Liver (tissue), 8 donors: ENCODE measurements at regions not wholly inside any gene's neighbourhood (a gene's known extent, or its start where the extent isn't known, plus 50 kb on each side); places are given as distances from the start of the nearest gene placed in this dataset.

Experiments used
- DNase-seq: peaks from one replicate; pipeline ENCODE4 v3.0.0-alpha.2; 2017; ENCODE audit warnings: low spot score
- H3K27ac ChIP-seq, 2 donors: one replicate each; pipeline ENCODE4 v1.7.0; 2013; ENCODE audit warnings: inconsistent platforms in 2 of 2, low read length in 2 of 2, control low read depth in 1 of 2, low read depth in 1 of 2, mild to moderate bottlenecking in 1 of 2
- H3K27me3 ChIP-seq, 4 donors: one replicate each; pipeline versions ENCODE4 v1.6.1 to v1.7.0; 2013; ENCODE audit warnings: low read length in 3 of 4, inconsistent platforms in 1 of 4, mild to moderate bottlenecking in 1 of 4, moderate library complexity in 1 of 4; ENCODE audit not compliant: control insufficient read depth in 4 of 4, insufficient read depth in 4 of 4
- H3K36me3 ChIP-seq, 4 donors: one replicate each; pipeline versions ENCODE4 v1.6.1 to v1.7.0; 2013; ENCODE audit warnings: low read length in 3 of 4, mild to moderate bottlenecking in 3 of 4, low read depth in 1 of 4, moderate library complexity in 1 of 4; ENCODE audit not compliant: control insufficient read depth in 4 of 4, insufficient read depth in 3 of 4
- H3K4me1 ChIP-seq, 4 donors: one replicate each; pipeline versions ENCODE4 v1.6.1 to v1.7.0; 2013; ENCODE audit warnings: low read length in 3 of 4, mild to moderate bottlenecking in 3 of 4, moderate library complexity in 1 of 4; ENCODE audit not compliant: control insufficient read depth in 4 of 4, insufficient read depth in 4 of 4
- H3K4me3 ChIP-seq, 3 donors: one replicate each; pipeline versions ENCODE4 v1.6.1 to v1.7.0; 2013; ENCODE audit warnings: low read length in 3 of 3, control low read depth in 1 of 3, low read depth in 1 of 3, mild to moderate bottlenecking in 1 of 3
- H3K9ac ChIP-seq, 2 donors: one replicate each; pipeline ENCODE4 v1.7.0; 2013; ENCODE audit warnings: low read length in 2 of 2, mild to moderate bottlenecking in 2 of 2, moderate library complexity in 2 of 2, control low read depth in 1 of 2, low read depth in 1 of 2
- H3K9me3 ChIP-seq, 4 donors: one replicate each; pipeline versions ENCODE4 v1.6.1 to v1.7.0; 2013; ENCODE audit warnings: low read length in 3 of 4; ENCODE audit not compliant: control insufficient read depth in 4 of 4
- FOXA1 ChIP-seq: IDR thresholded peaks from 2 replicates; pipeline ENCODE4 v1.6.1; 2016; ENCODE audit warnings: antibody characterized with exemption
- FOXA2 ChIP-seq: IDR thresholded peaks from 2 replicates; pipeline ENCODE4 v1.6.1; 2016; ENCODE audit warnings: antibody characterized with exemption
- GABPA ChIP-seq, 2 donors: IDR thresholded peaks in 1 of 2; conservative IDR thresholded peaks in 1 of 2; 2 replicates each; pipeline ENCODE4 v1.6.1; 2016; ENCODE audit warnings: antibody characterized with exemption in 2 of 2, mild to moderate bottlenecking in 1 of 2, moderate library complexity in 1 of 2
- HNF4A ChIP-seq, 2 donors: conservative IDR thresholded peaks; 2 replicates each; pipeline ENCODE4 v1.6.1; 2016; ENCODE audit warnings: antibody characterized with exemption in 2 of 2, mild to moderate bottlenecking in 2 of 2
- HNF4G ChIP-seq: IDR thresholded peaks from 2 replicates; pipeline ENCODE4 v1.6.1; 2016; ENCODE audit warnings: antibody characterized with exemption
- JUND ChIP-seq, 2 donors: IDR thresholded peaks; 2 replicates each; pipeline ENCODE4 v1.6.1; 2016; ENCODE audit warnings: antibody characterized with exemption in 2 of 2
- NR2F2 ChIP-seq: IDR thresholded peaks from 2 replicates; pipeline ENCODE4 v1.6.1; 2016; ENCODE audit warnings: antibody characterized with exemption
- RAD21 ChIP-seq, 2 donors: IDR thresholded peaks; 2 replicates each; pipeline ENCODE4 v1.6.1; 2016; ENCODE audit warnings: antibody characterized with exemption in 2 of 2, mild to moderate bottlenecking in 2 of 2
- RXRA ChIP-seq, 2 donors: IDR thresholded peaks; 2 replicates each; pipeline ENCODE4 v1.6.1; 2017 to 2018; ENCODE audit warnings: antibody characterized with exemption in 2 of 2, mild to moderate bottlenecking in 1 of 2
- SP1 ChIP-seq: IDR thresholded peaks from 2 replicates; pipeline ENCODE4 v1.6.1; 2018; ENCODE audit warnings: antibody characterized with exemption, mild to moderate bottlenecking
- YY1 ChIP-seq: IDR thresholded peaks from 2 replicates; pipeline ENCODE4 v1.6.1; 2016; ENCODE audit warnings: antibody characterized with exemption, mild to moderate bottlenecking
- whole genome bisulfite sequencing: extraction: QIAGEN DNeasy Blood & Tissue Kit; methylation state at CpG from one replicate; pipeline ENCODE4 v1.1.7; 2013; 5-methylcytosine and 5-hydroxymethylcytosine counted together
- TF ChIP-seq, protein P1 (sequence below): IDR thresholded peaks from 2 replicates; pipeline ENCODE4 v1.6.1; 2016; ENCODE audit warnings: antibody characterized with exemption
- TF ChIP-seq, protein P2 (sequence below): fragments of 150-350 bp; IDR thresholded peaks from 2 replicates; pipeline ENCODE4 v1.5.1; 2017; ENCODE audit warnings: improper control_type of control experiment, low read depth, low read length; ENCODE audit not compliant: missing input control
- TF ChIP-seq, protein P3 (sequence below): IDR thresholded peaks from 2 replicates; pipeline ENCODE4 v1.6.1; 2016; ENCODE audit warnings: antibody characterized with exemption
- TF ChIP-seq, protein P4 (sequence below): IDR thresholded peaks from 2 replicates; pipeline ENCODE4 v1.6.1; 2016; ENCODE audit warnings: antibody characterized with exemption
- TF ChIP-seq, protein P5 (sequence below): IDR thresholded peaks from 2 replicates; pipeline ENCODE4 v1.6.1; 2016; ENCODE audit warnings: antibody characterized with exemption, mild to moderate bottlenecking
- donor health status: healthy.
- donor health status: healthy.
- donor health status: healthy.
- donor health status: healthy.
- donor health status: healthy.

DNA sequence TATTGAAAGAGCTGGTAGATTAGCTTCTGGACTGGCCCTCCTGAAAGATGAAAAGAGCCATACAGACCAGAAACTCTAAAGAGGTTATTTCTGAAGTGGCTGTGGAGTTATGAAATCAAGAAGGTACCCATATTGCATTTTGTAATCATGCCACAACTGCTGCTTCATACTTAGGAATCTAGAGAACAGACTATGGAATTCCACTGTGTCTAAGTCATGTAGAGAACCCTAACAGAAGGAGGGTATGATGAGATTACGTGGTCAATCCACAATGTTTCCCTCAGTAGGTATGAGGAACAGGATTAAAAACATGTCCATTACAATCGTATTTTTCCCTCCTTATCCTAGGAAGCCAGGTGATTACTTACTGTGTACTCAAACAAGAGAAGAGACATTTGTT is 708.8 kb downstream of the RERGL start:
- Histone ChIP-seq H3K9ac (no peak overlapping the region), H3K27ac (no peak overlapping the region), H3K4me1 (no peaks in the 10 kb centered on the region), H3K4me3 (no peak overlapping the region), H3K9me3 (no peaks in the 10 kb centered on the region), H3K36me3 (no peaks in the 10 kb centered on the region), H3K27me3 (no peaks in the 10 kb centered on the region)
- TF ChIP-seq, protein P1, sequence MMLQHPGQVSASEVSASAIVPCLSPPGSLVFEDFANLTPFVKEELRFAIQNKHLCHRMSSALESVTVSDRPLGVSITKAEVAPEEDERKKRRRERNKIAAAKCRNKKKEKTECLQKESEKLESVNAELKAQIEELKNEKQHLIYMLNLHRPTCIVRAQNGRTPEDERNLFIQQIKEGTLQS: no peak
- TF ChIP-seq FOXA1 (no peak), RAD21 (IDR thresholded peaks at IDR 0.05) (no peak), GABPA (IDR thresholded peaks at IDR 0.05 in 1 of 2, conservative IDR thresholded peaks at IDR 0.05 in 1 of 2) (no peak), YY1 (no peak), HNF4G (no peak), HNF4A (conservative IDR thresholded peaks at IDR 0.05) (no peak), FOXA2 (no peak), JUND (IDR thresholded peaks at IDR 0.05) (no peak), SP1 (no peak), NR2F2 (no peak)
- TF ChIP-seq, protein P2, sequence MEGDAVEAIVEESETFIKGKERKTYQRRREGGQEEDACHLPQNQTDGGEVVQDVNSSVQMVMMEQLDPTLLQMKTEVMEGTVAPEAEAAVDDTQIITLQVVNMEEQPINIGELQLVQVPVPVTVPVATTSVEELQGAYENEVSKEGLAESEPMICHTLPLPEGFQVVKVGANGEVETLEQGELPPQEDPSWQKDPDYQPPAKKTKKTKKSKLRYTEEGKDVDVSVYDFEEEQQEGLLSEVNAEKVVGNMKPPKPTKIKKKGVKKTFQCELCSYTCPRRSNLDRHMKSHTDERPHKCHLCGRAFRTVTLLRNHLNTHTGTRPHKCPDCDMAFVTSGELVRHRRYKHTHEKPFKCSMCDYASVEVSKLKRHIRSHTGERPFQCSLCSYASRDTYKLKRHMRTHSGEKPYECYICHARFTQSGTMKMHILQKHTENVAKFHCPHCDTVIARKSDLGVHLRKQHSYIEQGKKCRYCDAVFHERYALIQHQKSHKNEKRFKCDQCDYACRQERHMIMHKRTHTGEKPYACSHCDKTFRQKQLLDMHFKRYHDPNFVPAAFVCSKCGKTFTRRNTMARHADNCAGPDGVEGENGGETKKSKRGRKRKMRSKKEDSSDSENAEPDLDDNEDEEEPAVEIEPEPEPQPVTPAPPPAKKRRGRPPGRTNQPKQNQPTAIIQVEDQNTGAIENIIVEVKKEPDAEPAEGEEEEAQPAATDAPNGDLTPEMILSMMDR: no peak
- TF ChIP-seq, protein P3, sequence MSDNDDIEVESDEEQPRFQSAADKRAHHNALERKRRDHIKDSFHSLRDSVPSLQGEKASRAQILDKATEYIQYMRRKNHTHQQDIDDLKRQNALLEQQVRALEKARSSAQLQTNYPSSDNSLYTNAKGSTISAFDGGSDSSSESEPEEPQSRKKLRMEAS: no peak
- TF ChIP-seq, protein P4, sequence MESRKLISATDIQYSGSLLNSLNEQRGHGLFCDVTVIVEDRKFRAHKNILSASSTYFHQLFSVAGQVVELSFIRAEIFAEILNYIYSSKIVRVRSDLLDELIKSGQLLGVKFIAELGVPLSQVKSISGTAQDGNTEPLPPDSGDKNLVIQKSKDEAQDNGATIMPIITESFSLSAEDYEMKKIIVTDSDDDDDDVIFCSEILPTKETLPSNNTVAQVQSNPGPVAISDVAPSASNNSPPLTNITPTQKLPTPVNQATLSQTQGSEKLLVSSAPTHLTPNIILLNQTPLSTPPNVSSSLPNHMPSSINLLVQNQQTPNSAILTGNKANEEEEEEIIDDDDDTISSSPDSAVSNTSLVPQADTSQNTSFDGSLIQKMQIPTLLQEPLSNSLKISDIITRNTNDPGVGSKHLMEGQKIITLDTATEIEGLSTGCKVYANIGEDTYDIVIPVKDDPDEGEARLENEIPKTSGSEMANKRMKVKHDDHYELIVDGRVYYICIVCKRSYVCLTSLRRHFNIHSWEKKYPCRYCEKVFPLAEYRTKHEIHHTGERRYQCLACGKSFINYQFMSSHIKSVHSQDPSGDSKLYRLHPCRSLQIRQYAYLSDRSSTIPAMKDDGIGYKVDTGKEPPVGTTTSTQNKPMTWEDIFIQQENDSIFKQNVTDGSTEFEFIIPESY: no peak
- TF ChIP-seq, protein P5, sequence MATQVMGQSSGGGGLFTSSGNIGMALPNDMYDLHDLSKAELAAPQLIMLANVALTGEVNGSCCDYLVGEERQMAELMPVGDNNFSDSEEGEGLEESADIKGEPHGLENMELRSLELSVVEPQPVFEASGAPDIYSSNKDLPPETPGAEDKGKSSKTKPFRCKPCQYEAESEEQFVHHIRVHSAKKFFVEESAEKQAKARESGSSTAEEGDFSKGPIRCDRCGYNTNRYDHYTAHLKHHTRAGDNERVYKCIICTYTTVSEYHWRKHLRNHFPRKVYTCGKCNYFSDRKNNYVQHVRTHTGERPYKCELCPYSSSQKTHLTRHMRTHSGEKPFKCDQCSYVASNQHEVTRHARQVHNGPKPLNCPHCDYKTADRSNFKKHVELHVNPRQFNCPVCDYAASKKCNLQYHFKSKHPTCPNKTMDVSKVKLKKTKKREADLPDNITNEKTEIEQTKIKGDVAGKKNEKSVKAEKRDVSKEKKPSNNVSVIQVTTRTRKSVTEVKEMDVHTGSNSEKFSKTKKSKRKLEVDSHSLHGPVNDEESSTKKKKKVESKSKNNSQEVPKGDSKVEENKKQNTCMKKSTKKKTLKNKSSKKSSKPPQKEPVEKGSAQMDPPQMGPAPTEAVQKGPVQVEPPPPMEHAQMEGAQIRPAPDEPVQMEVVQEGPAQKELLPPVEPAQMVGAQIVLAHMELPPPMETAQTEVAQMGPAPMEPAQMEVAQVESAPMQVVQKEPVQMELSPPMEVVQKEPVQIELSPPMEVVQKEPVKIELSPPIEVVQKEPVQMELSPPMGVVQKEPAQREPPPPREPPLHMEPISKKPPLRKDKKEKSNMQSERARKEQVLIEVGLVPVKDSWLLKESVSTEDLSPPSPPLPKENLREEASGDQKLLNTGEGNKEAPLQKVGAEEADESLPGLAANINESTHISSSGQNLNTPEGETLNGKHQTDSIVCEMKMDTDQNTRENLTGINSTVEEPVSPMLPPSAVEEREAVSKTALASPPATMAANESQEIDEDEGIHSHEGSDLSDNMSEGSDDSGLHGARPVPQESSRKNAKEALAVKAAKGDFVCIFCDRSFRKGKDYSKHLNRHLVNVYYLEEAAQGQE: no peak
- DNase-seq: no peak
- WGBS: 47% methylated on average over 2 of the region's 2 CpGs

DNA sequence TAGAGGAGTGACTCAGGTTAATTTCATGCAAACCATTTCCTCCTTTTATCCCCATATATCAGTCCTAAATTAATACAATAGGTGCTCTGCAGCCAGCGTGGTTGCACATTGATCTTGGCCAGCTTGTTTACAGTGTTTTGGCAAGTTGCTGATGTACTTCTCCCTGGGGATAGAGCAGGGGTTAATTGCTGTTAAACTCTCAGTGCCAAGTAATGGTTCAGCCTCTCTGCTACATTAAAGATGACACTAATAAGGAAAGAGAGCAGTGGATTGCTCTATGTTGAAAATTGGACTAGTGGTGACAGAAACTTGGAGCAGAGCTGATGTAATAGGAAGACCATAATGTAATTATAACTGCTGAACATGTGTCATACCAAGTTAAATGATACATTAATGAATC is 717.5 kb downstream of the RERGL start:
- Histone ChIP-seq H3K27me3 (no peaks in the 10 kb centered on the region), H3K4me3 (no peak overlapping the region), H3K27ac (no peak overlapping the region), H3K9ac (no peak overlapping the region), H3K9me3 (no peaks in the 10 kb centered on the region), H3K36me3 (no peaks in the 10 kb centered on the region), H3K4me1 (no peaks in the 10 kb centered on the region)
- 25% methylated on average over 1 of the region's 1 CpG for WGBS
- no peak for DNase-seq
- TF ChIP-seq, protein P3: no peak
- TF ChIP-seq, protein P5: no peak
- TF ChIP-seq HNF4A (conservative IDR thresholded peaks at IDR 0.05): no peak
- TF ChIP-seq, protein P1: no peak
- no peak for TF ChIP-seq YY1
- no peak for TF ChIP-seq RXRA (IDR thresholded peaks at IDR 0.05)
- TF ChIP-seq, protein P2: no peak
- TF ChIP-seq SP1: no peak
- no peak for TF ChIP-seq NR2F2
- no peak for TF ChIP-seq GABPA (IDR thresholded peaks at IDR 0.05 in 1 of 2, conservative IDR thresholded peaks at IDR 0.05 in 1 of 2)
